OCI-LY1 (cell line): ENCODE measurements at regions not wholly inside any gene's neighbourhood (a gene's known extent, or its start where the extent isn't known, plus 50 kb on each side); places are given as distances from the start of the nearest gene placed in this dataset.

Experiments used
- H2AFZ ChIP-seq: fragments of 200-600 bp; sonication (generic), shearing (Covaris generic); 2 replicates; pipeline ENCODE4 v1.6.0; 2014; ENCODE audit warnings: antibody characterized with exemption, mild to moderate bottlenecking, low read length
- H3F3A ChIP-seq: fragments of 200-600 bp; sonication (generic), shearing (Covaris generic); 2 replicates; pipeline ENCODE4 v1.6.0; 2014; ENCODE audit warnings: mild to moderate bottlenecking, antibody characterized with exemption, low read length, moderate library complexity; ENCODE audit not compliant: insufficient read depth
- H3K27ac ChIP-seq: fragments of 200-600 bp; sonication (generic); 2 replicates; pipeline ENCODE4 v1.5.1; 2014; ENCODE audit warnings: low read length, mixed run types, mild to moderate bottlenecking, low read depth; ENCODE audit not compliant: poor library complexity, severe bottlenecking
- H3K27me3 ChIP-seq: fragments of 200-600 bp; sonication (generic); 2 replicates; pipeline ENCODE4 v1.6.0; 2014; ENCODE audit warnings: antibody characterized with exemption, mild to moderate bottlenecking, low read length, moderate library complexity; ENCODE audit not compliant: insufficient read depth
- H3K36me3 ChIP-seq: fragments of 200-600 bp; sonication (generic); 2 replicates; pipeline ENCODE4 v1.6.1; 2014; ENCODE audit warnings: mild to moderate bottlenecking, antibody characterized with exemption, low read length, moderate library complexity, mixed read lengths; ENCODE audit not compliant: insufficient read depth
- H3K4me1 ChIP-seq: fragments of 200-600 bp; sonication (generic); 2 replicates; pipeline ENCODE4 v1.5.1; 2014; ENCODE audit warnings: mild to moderate bottlenecking, low read length, moderate library complexity; ENCODE audit not compliant: insufficient read depth, severe bottlenecking
- H3K4me2 ChIP-seq: fragments of 200-600 bp; sonication (generic), shearing (Covaris generic); 2 replicates; pipeline ENCODE4 v1.6.1; 2014; ENCODE audit warnings: low read length
- H3K4me3 ChIP-seq: fragments of 200-600 bp; sonication (generic); 2 replicates; pipeline ENCODE4 v1.5.1; 2014; ENCODE audit warnings: low read length, low read depth, mild to moderate bottlenecking, mixed read lengths; ENCODE audit not compliant: poor library complexity, severe bottlenecking
- H3K79me2 ChIP-seq: fragments of 200-600 bp; shearing (Covaris generic); 2 replicates; pipeline ENCODE4 v1.6.1; 2016; ENCODE audit warnings: mixed run types, low read length, mixed read lengths; ENCODE audit not compliant: insufficient read depth
- H3K9ac ChIP-seq: fragments of 200-600 bp; sonication (generic), shearing (Covaris generic); 2 replicates; pipeline ENCODE4 v1.6.1; 2014; ENCODE audit warnings: mild to moderate bottlenecking, low read length, mixed read lengths
- H3K9me2 ChIP-seq: fragments of 200-600 bp; sonication (generic), shearing (Covaris generic); 2 replicates; pipeline ENCODE4 v1.6.1; 2014; ENCODE audit warnings: low read depth, mild to moderate bottlenecking, low read length, mixed read lengths
- H3K9me3 ChIP-seq: fragments of 200-600 bp; shearing (Covaris generic); 2 replicates; pipeline ENCODE4 v1.6.1; 2014; ENCODE audit warnings: low read length, mixed read lengths
- H4K20me1 ChIP-seq: fragments of 200-600 bp; sonication (generic), shearing (Covaris generic); 2 replicates; pipeline ENCODE4 v1.6.0; 2016; ENCODE audit warnings: mild to moderate bottlenecking, low read length; ENCODE audit not compliant: insufficient read depth
- EZH2 ChIP-seq: fragments of 200-600 bp; sonication (generic), shearing (Covaris generic); IDR thresholded peaks from 2 replicates; pipeline ENCODE4 v1.8.0; 2017; ENCODE audit warnings: borderline replicate concordance, mixed run types, mild to moderate bottlenecking, antibody characterized with exemption, low read length, moderate library complexity, mixed read lengths
- TF ChIP-seq, protein P1 (sequence below): fragments of 200-600 bp; sonication (generic), shearing (Covaris generic); IDR thresholded peaks from 2 replicates; pipeline ENCODE4 v1.5.1; 2017; ENCODE audit warnings: mild to moderate bottlenecking, antibody characterized with exemption, low read length, moderate library complexity, mixed read lengths

- Histone ChIP-seq H4K20me1 (no peaks in the 10 kb centered on the region), H3K27ac (no peak overlapping the region), H3K36me3 (no peaks in the 10 kb centered on the region), H2AFZ (no peak overlapping the region), H3K4me2 (no peak overlapping the region), H3K9me3 (no peaks in the 10 kb centered on the region), H3K4me3 (no peak overlapping the region), H3K27me3 (no peaks in the 10 kb centered on the region), H3K4me1 (no peaks in the 10 kb centered on the region), H3F3A (no peaks in the 10 kb centered on the region), H3K9me2 (no peaks in the 10 kb centered on the region), H3K9ac (no peak overlapping the region), H3K79me2 (no peaks in the 10 kb centered on the region)
- TF ChIP-seq EZH2: no peak
- TF ChIP-seq, protein P1, sequence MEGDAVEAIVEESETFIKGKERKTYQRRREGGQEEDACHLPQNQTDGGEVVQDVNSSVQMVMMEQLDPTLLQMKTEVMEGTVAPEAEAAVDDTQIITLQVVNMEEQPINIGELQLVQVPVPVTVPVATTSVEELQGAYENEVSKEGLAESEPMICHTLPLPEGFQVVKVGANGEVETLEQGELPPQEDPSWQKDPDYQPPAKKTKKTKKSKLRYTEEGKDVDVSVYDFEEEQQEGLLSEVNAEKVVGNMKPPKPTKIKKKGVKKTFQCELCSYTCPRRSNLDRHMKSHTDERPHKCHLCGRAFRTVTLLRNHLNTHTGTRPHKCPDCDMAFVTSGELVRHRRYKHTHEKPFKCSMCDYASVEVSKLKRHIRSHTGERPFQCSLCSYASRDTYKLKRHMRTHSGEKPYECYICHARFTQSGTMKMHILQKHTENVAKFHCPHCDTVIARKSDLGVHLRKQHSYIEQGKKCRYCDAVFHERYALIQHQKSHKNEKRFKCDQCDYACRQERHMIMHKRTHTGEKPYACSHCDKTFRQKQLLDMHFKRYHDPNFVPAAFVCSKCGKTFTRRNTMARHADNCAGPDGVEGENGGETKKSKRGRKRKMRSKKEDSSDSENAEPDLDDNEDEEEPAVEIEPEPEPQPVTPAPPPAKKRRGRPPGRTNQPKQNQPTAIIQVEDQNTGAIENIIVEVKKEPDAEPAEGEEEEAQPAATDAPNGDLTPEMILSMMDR: no peak
Measured at GRCh38 chr3:99012051-99012450, 110.6 kb upstream of the DCBLD2 start.

- no peaks in the 10 kb centered on the region for H3K4me1 ChIP-seq
- no peak overlapping the region for H3K4me3 ChIP-seq
- no peak overlapping the region for H3K27ac ChIP-seq
- H3K79me2 ChIP-seq: no peaks in the 10 kb centered on the region
- H2AFZ ChIP-seq: no peak overlapping the region
- H4K20me1 ChIP-seq: no peaks in the 10 kb centered on the region
- no peak overlapping the region for H3K9ac ChIP-seq
- no peak overlapping the region for H3K4me2 ChIP-seq
- TF ChIP-seq, protein P1: no peak
- no peak for TF ChIP-seq EZH2
- no peaks in the 10 kb centered on the region for H3K9me2 ChIP-seq
- no peaks in the 10 kb centered on the region for H3K27me3 ChIP-seq
- no peaks in the 10 kb centered on the region for H3K9me3 ChIP-seq
- H3F3A ChIP-seq: no peaks in the 10 kb centered on the region
- no peaks in the 10 kb centered on the region for H3K36me3 ChIP-seq
Measured at GRCh38 chr3:99009851-99010250, 108.4 kb upstream of the DCBLD2 start.

DNA sequence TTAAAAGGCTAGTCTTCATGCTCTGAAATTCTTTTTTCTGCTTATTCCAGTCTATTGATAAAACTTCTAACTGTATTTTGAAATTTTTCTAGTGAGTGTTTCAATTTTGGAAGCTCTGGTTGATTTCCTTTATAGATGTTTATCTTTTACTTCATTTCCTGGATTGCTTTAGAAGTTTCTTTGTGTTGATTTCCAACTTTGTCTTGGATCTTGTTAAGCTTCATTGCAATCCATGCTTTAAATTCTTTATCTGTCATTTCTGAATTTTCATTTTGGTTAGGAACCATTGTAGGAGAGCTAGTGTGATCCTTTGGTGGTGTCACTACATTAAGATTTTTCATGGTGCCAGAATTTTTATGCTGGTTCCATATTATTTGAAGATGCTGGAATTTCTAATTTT lies 105.2 kb upstream of the DCBLD2 start:
- H3K27me3 ChIP-seq: no peaks in the 10 kb centered on the region
- no peak overlapping the region for H3K4me3 ChIP-seq
- H2AFZ ChIP-seq: no peak overlapping the region
- no peaks in the 10 kb centered on the region for H3F3A ChIP-seq
- H3K36me3 ChIP-seq: no peaks in the 10 kb centered on the region
- H3K79me2 ChIP-seq: no peaks in the 10 kb centered on the region
- H3K9me2 ChIP-seq: no peaks in the 10 kb centered on the region
- H4K20me1 ChIP-seq: no peaks in the 10 kb centered on the region
- no peaks in the 10 kb centered on the region for H3K9me3 ChIP-seq
- H3K4me2 ChIP-seq: no peak overlapping the region
- H3K4me1 ChIP-seq: no peaks in the 10 kb centered on the region
- H3K27ac ChIP-seq: no peak overlapping the region
- H3K9ac ChIP-seq: no peak overlapping the region
- TF ChIP-seq, protein P1: no peak
- TF ChIP-seq EZH2: no peak
